Ishikawa (cell line): ENCODE measurements at regions not wholly inside any gene's neighbourhood (a gene's known extent, or its start where the extent isn't known, plus 50 kb on each side); places are given as distances from the start of the nearest gene placed in this dataset.

Experiments
- CEBPB ChIP-seq: IDR thresholded peaks from 2 replicates; pipeline ENCODE4 v1.6.1; 2012
- CREB1 ChIP-seq: IDR thresholded peaks from 2 replicates; pipeline ENCODE4 v1.6.1; 2012; ENCODE audit warnings: low read depth
- EGR1 ChIP-seq: IDR thresholded peaks from 2 replicates; pipeline ENCODE4 v1.6.1; 2012
- EP300 ChIP-seq: IDR thresholded peaks from 2 replicates; pipeline ENCODE4 v1.6.1; 2012; ENCODE audit warnings: borderline replicate concordance
- FOXM1 ChIP-seq: IDR thresholded peaks from 2 replicates; pipeline ENCODE4 v1.6.1; 2012; ENCODE audit warnings: low read depth, borderline replicate concordance
- NFIC ChIP-seq: IDR thresholded peaks from 2 replicates; pipeline ENCODE4 v1.6.1; 2012
- RAD21 ChIP-seq: IDR thresholded peaks from 2 replicates; pipeline ENCODE4 v1.6.1; 2012; ENCODE audit warnings: low read depth
- REST ChIP-seq: IDR thresholded peaks from 2 replicates; pipeline ENCODE4 v1.6.1; 2012; ENCODE audit warnings: low read depth, mild to moderate bottlenecking
- TAF1 ChIP-seq: IDR thresholded peaks from 2 replicates; pipeline ENCODE4 v1.6.1; 2012; ENCODE audit warnings: low read depth, mild to moderate bottlenecking
- TCF12 ChIP-seq: IDR thresholded peaks from 2 replicates; pipeline ENCODE4 v1.6.1; 2012; ENCODE audit warnings: low read depth
- TEAD4 ChIP-seq: IDR thresholded peaks from 2 replicates; pipeline ENCODE4 v1.6.1; 2012
- YY1 ChIP-seq: IDR thresholded peaks from 2 replicates; pipeline ENCODE4 v1.6.1; 2012; ENCODE audit warnings: low read depth
- ZBTB7A ChIP-seq: IDR thresholded peaks from 2 replicates; pipeline ENCODE4 v1.6.1; 2012; ENCODE audit warnings: low read depth
- TF ChIP-seq, protein P1 (sequence below): IDR thresholded peaks from 2 replicates; pipeline ENCODE4 v1.6.1; 2012
- TF ChIP-seq, protein P2 (sequence below): IDR thresholded peaks from 2 replicates; pipeline ENCODE4 v1.6.1; 2012

GRCh38 chr3:117427081-117427480 is 717.5 kb downstream of the TUSC7 start:
- TF ChIP-seq FOXM1 (no peak), ZBTB7A (no peak), REST (no peak), YY1 (no peak), EGR1 (no peak), CREB1 (no peak), TCF12 (no peak), CEBPB (no peak)
- TF ChIP-seq, protein P1, sequence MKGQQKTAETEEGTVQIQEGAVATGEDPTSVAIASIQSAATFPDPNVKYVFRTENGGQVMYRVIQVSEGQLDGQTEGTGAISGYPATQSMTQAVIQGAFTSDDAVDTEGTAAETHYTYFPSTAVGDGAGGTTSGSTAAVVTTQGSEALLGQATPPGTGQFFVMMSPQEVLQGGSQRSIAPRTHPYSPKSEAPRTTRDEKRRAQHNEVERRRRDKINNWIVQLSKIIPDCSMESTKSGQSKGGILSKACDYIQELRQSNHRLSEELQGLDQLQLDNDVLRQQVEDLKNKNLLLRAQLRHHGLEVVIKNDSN: no peak
- TF ChIP-seq, protein P2, sequence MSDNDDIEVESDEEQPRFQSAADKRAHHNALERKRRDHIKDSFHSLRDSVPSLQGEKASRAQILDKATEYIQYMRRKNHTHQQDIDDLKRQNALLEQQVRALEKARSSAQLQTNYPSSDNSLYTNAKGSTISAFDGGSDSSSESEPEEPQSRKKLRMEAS: no peak

DNA sequence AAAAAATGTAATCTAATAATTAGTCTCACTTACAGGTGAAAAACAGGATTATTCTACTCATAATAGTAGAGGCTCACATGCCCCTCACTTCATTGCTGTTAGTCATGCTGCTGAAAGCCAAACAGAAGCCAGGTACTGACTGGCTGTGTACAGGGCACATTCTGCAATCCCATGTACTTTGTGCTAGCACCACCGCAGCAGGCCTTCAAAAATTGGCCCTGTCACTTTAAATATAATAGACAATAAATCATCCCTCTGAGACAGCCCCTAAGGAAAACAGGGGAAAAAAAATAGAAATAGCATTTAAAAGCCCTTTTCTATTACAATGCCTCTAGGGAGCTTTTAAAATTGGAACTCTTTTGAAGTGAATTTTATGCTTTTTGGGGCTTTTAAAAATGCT is 723.8 kb downstream of the TUSC7 start:
- TF ChIP-seq YY1 (no peak), FOXM1 (no peak), ZBTB7A (no peak), TEAD4 (no peak), TAF1 (no peak), REST (no peak), TCF12 (no peak), CEBPB (no peak), EGR1 (no peak), CREB1 (no peak), RAD21 (no peak), NFIC (no peak), EP300 (no peak)
- TF ChIP-seq, protein P1: no peak
- TF ChIP-seq, protein P2: no peak

DNA sequence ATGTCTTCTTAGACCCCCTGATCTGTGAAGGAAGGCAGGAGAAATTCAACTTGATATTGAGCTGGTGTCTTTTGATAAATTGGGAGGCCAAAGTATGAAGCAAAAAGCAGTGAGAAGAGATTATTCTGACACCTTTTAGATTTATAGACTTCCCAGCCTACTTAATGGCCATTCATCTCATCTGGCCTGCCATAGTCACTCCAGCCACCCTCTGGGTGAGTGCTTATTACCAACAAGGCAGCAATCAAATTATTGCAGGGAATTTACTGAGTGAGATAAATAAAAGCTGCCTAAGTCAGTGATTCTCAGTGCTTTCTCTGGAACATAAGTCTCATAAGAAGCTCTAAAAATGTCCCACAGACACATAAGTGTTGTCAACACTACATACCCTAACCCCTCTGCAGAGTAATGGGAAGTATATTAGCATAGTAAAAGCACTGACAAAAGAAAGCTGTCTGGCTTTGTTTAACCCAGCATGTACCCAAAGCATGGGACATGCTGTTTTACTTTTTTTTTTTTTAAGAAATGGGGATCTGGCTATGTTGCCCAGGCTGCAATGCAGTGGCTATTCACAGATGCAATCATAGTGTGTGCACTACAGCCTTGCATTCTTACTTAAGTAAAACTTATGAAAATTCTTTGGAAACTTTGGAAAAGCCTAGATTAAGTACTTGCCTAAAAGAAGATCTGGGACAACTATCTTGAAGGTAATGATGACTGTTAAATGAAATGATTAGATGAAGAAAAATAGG is 725.3 kb downstream of the TUSC7 start:
- TF ChIP-seq RAD21 (no peak), NFIC (no peak), TAF1 (no peak)
- TF ChIP-seq, protein P1: no peak

DNA sequence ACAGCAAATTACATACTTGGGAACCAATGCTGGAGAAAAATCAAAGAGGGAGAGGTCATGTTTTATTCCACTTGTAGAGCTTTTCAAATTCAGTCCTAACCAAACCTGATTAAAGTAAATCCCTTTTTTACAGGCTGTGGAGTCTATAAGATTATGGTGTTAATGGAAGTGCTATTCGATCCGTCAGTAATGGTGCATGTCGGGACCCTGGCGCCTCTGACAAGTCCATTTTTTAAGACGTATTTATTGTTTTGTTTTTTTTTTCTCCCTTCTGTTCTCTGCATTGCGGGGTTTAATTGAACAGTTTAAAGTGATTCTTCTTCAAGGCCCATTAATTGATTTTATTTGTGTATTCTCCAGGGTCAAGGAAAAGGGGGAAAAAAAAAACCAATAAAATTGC is 725.9 kb downstream of the TUSC7 start:
- TF ChIP-seq RAD21 (no peak), FOXM1 (no peak), TEAD4 (no peak), TCF12 (no peak), REST (no peak), NFIC (no peak), TAF1 (no peak), ZBTB7A (no peak), CREB1 (no peak), YY1 (no peak)
- TF ChIP-seq, protein P2: no peak
- TF ChIP-seq, protein P1: no peak
